GM18907 (cell line): ENCODE measurements at regions not wholly inside any gene's neighbourhood (a gene's known extent, or its start where the extent isn't known, plus 50 kb on each side); places are given as distances from the start of the nearest gene placed in this dataset.
A peak's percentile ranks its signal among the peaks of the same experiment; 100 is the strongest.

ENCODE experiments used
- ATAC-seq: cut with Tn5 transposase; IDR thresholded peaks from one replicate; pipeline ENCODE4 v1.9.1; 2021; ENCODE audit warnings: mild to moderate bottlenecking, moderate library complexity; ENCODE audit not compliant: unreplicated experiment

GRCh38 chr18:61989138-61989537 is 96.3 kb upstream of the RNF152 start:
- ATAC-seq = no peak

- ATAC-seq = no peak
Measured at GRCh38 chr18:61988100-61988499, 95.3 kb upstream of the RNF152 start.

GRCh38 chr18:61985681-61986080 is 92.9 kb upstream of the RNF152 start:
- no peak for ATAC-seq

- no peak for ATAC-seq
Measured at GRCh38 chr18:61984349-61984748, 91.5 kb upstream of the RNF152 start.

- no peak for ATAC-seq
Measured at GRCh38 chr18:61982475-61982874, 89.7 kb upstream of the RNF152 start.

GRCh38 chr18:61980355-61980754 is 87.5 kb upstream of the RNF152 start:
- ATAC-seq = no peak

GRCh38 chr18:61975526-61976326 is 82.9 kb upstream of the RNF152 start:
- no peak for ATAC-seq

- no peak for ATAC-seq
Measured at GRCh38 chr18:61973273-61974115, 80.7 kb upstream of the RNF152 start.

- peak; percentile 78 for ATAC-seq
Measured at GRCh38 chr18:61972389-61973264, 79.8 kb upstream of the RNF152 start.

- no peak for ATAC-seq
Measured at GRCh38 chr18:61967252-61967891, 74.6 kb upstream of the RNF152 start.

- no peak for ATAC-seq
Measured at GRCh38 chr18:61965311-61965710, 72.5 kb upstream of the RNF152 start.

GRCh38 chr18:61964616-61965015 is 71.8 kb upstream of the RNF152 start:
- no peak for ATAC-seq

- no peak for ATAC-seq
Measured at GRCh38 chr18:61963705-61964104, 70.9 kb upstream of the RNF152 start.

- ATAC-seq = no peak
Measured at GRCh38 chr18:61957801-61958516, 65.2 kb upstream of the RNF152 start.

GRCh38 chr18:61955644-61956043 is 62.8 kb upstream of the RNF152 start:
- ATAC-seq = peak; percentile 51

- ATAC-seq = no peak
Measured at GRCh38 chr18:61954096-61954746, 61.4 kb upstream of the RNF152 start.

GRCh38 chr18:61953641-61954040 is 60.8 kb upstream of the RNF152 start:
- ATAC-seq = no peak

- ATAC-seq = no peak
Measured at GRCh38 chr18:61953161-61953560, 60.4 kb upstream of the RNF152 start.

GRCh38 chr18:61951396-61951795 is 58.6 kb upstream of the RNF152 start:
- no peak for ATAC-seq
